Activated CD8-positive, alpha-beta memory T cell treated with anti-CD3 and anti-CD28 coated beads for 36 hours (primary cell): ENCODE measurements at regions not wholly inside any gene's neighbourhood (a gene's known extent, or its start where the extent isn't known, plus 50 kb on each side); places are given as distances from the start of the nearest gene placed in this dataset.
"Not testable (repeated sequence)": the region's sequence is repeated elsewhere in the genome, so short reads cannot be mapped to it uniquely, and the experiment has no call there.

Experiments used
- CTCF ChIA-PET: fragments of 350-600 bp; sonication (Branson Sonifier 250); formaldehyde crosslinking; loops from one replicate; lab custom pipeline; 2021; ENCODE audit warnings: antibody characterized with exemption; lab: Charles Lee
- POLR2A ChIA-PET: fragments of 350-600 bp; sonication (Branson Sonifier 250); formaldehyde crosslinking; loops from one replicate; lab custom pipeline; 2021; ENCODE audit warnings: antibody characterized with exemption; lab: Charles Lee

GRCh38 chr6:120290964-120291363 is 941.4 kb upstream of the MAN1A1 start:
- ChIA-PET CTCF (no interaction called here), POLR2A (no interaction called here)

GRCh38 chr6:120282005-120282404 is 932.4 kb upstream of the MAN1A1 start:
- ChIA-PET CTCF (no interaction called here), POLR2A (no interaction called here)

- CTCF ChIA-PET = no interaction called here
- POLR2A ChIA-PET = no interaction called here
Observed at GRCh38 chr6:120279466-120280167, 930.1 kb upstream of the MAN1A1 start.

GRCh38 chr6:120278689-120279396 is 929.3 kb upstream of the MAN1A1 start:
- ChIA-PET CTCF (no interaction called here), POLR2A (no interaction called here)

- CTCF ChIA-PET = no interaction called here
- POLR2A ChIA-PET = no interaction called here
Observed at GRCh38 chr6:120274547-120274946, 925.0 kb upstream of the MAN1A1 start.

- ChIA-PET POLR2A (no interaction called here), CTCF (no interaction called here)
Observed at GRCh38 chr6:120273411-120273810, 923.9 kb upstream of the MAN1A1 start.

- ChIA-PET CTCF (no interaction called here), POLR2A (no interaction called here)
Observed at GRCh38 chr6:120272038-120272437, 922.5 kb upstream of the MAN1A1 start.

GRCh38 chr6:120268256-120268655 is 918.7 kb upstream of the MAN1A1 start:
- POLR2A ChIA-PET, CTCF ChIA-PET: not testable (repeated sequence)

GRCh38 chr6:120262354-120262753 is 912.8 kb upstream of the MAN1A1 start:
- ChIA-PET POLR2A (no interaction called here), CTCF (no interaction called here)

- POLR2A ChIA-PET = no interaction called here
Observed at GRCh38 chr6:120260636-120261035, 911.1 kb upstream of the MAN1A1 start.

GRCh38 chr6:120254651-120255050 is 905.1 kb upstream of the MAN1A1 start:
- ChIA-PET CTCF (no interaction called here), POLR2A (no interaction called here)

More at GRCh38 chr6:120260636-120261035, 911.1 kb upstream of the MAN1A1 start:
- CTCF ChIA-PET = no interaction called here

GRCh38 chr6:120248451-120248850 is 898.9 kb upstream of the MAN1A1 start:
- CTCF ChIA-PET = no interaction called here
- POLR2A ChIA-PET = no interaction called here

- POLR2A ChIA-PET = no interaction called here
- CTCF ChIA-PET = no interaction called here
Observed at GRCh38 chr6:120237221-120237620, 887.7 kb upstream of the MAN1A1 start.

GRCh38 chr6:120230008-120230407 is 880.4 kb upstream of the MAN1A1 start:
- ChIA-PET POLR2A (no interaction called here), CTCF (no interaction called here)

GRCh38 chr6:120228297-120228696 is 878.7 kb upstream of the MAN1A1 start:
- CTCF ChIA-PET = no interaction called here
- POLR2A ChIA-PET = no interaction called here

- CTCF ChIA-PET = no interaction called here
- POLR2A ChIA-PET = no interaction called here
Observed at GRCh38 chr6:120219339-120219738, 869.8 kb upstream of the MAN1A1 start.

GRCh38 chr6:120214088-120214499 is 864.5 kb upstream of the MAN1A1 start:
- ChIA-PET POLR2A (no interaction called here), CTCF (no interaction called here)

- CTCF ChIA-PET = no interaction called here
Observed at GRCh38 chr6:120211955-120212792, 862.6 kb upstream of the MAN1A1 start.

GRCh38 chr6:120202878-120203277 is 853.3 kb upstream of the MAN1A1 start:
- ChIA-PET POLR2A (no interaction called here), CTCF (no interaction called here)

More at GRCh38 chr6:120211955-120212792, 862.6 kb upstream of the MAN1A1 start:
- POLR2A ChIA-PET = no interaction called here

GRCh38 chr6:120200853-120201252 is 851.3 kb upstream of the MAN1A1 start:
- POLR2A ChIA-PET = no interaction called here
- CTCF ChIA-PET = no interaction called here
